Adrenal gland (tissue), 9 donors: ENCODE measurements at regions not wholly inside any gene's neighbourhood (a gene's known extent, or its start where the extent isn't known, plus 50 kb on each side); places are given as distances from the start of the nearest gene placed in this dataset.

Experiments
- DNase-seq, 7 donors: peaks; one replicate each; pipeline ENCODE4 v3.0.0-alpha.2; 2019 to 2020
- H3K27ac ChIP-seq, 5 donors: fragments of 200-600 bp; sonication (generic) in 4 of 5; 1 replicate in 3 of 5; 2 replicates in 2 of 5; pipeline versions ENCODE4 v1.5.1 to v1.8.0; 2016 to 2020; ENCODE audit warnings: mild to moderate bottlenecking in 1 of 5
- H3K27me3 ChIP-seq: fragments of 200-600 bp; 2 replicates; pipeline ENCODE4 v1.8.0; 2021
- H3K36me3 ChIP-seq, 2 donors: fragments of 200-600 bp; replicated peaks in 1 of 2; 1 replicate in 1 of 2; 2 replicates in 1 of 2; pipeline versions ENCODE4 v1.5.1 to v1.8.0; 2018 to 2022
- H3K4me1 ChIP-seq, 2 donors: fragments of 200-600 bp; replicated peaks in 1 of 2; 1 replicate in 1 of 2; 2 replicates in 1 of 2; pipeline versions ENCODE4 v1.5.1 to v1.8.0; 2018 to 2021
- H3K4me3 ChIP-seq, 4 donors: fragments of 200-600 bp; sonication (generic) in 3 of 4; one replicate each; pipeline ENCODE4 v1.5.1; 2016 to 2018
- H3K9me3 ChIP-seq, 3 donors: fragments of 200-600 bp; sonication (generic) in 1 of 3; replicated peaks in 1 of 3; 1 replicate in 2 of 3; 2 replicates in 1 of 3; pipeline versions ENCODE4 v1.5.1 to v1.8.0; 2016 to 2021
- CTCF ChIP-seq, 6 experiments: fragments of 450-650 bp in 4 of 6; fragments of 200-600 bp in 2 of 6; sonication (generic) in 1 of 6; IDR thresholded peaks; 1 replicate in 5 of 6; 2 replicates in 1 of 6; pipeline versions ENCODE4 v1.5.1 to v1.8.0; 2016 to 2021; ENCODE audit warnings: antibody characterized with exemption in 6 of 6, mild to moderate bottlenecking in 2 of 6, moderate library complexity in 1 of 6
- POLR2A ChIP-seq, 2 donors: fragments of 450-650 bp; IDR thresholded peaks; one replicate each; pipeline ENCODE4 v1.6.1; 2017; ENCODE audit warnings: antibody characterized with exemption in 2 of 2, mild to moderate bottlenecking in 2 of 2, moderate library complexity in 1 of 2
- WGBS, 4 donors: extraction: QIAGEN DNeasy Blood & Tissue Kit in 2 of 4; methylation state at CpG; one replicate each; pipeline versions ENCODE4 v1.1.5 to v1.1.7; 2013 to 2017; 5-methylcytosine and 5-hydroxymethylcytosine counted together
- intact Hi-C, 2 donors: fragments of 100-400 bp; cut with DNase I; formaldehyde crosslinking; loops; one replicate each; pipeline versions ENCODE4 v1.14.1 to v1.15.0; 2022 to 2023
- donor health status: healthy with polysubstance abuse.
- donor health status: Bipolar disorder and iron deficiency.
- donor health status: DM: yes; HTN: yes; CAD: no.
- donor health status: DM: no; HTN: no; CAD: no.
- donor health status: DM: no; HTN: no; CAD: no.

- H3K9me3 ChIP-seq = no peaks in the 10 kb centered on the region
- no peak for DNase-seq
- H3K4me3 ChIP-seq = no peak overlapping the region
- H3K27me3 ChIP-seq = no peaks in the 10 kb centered on the region
- TF ChIP-seq POLR2A (IDR thresholded peaks at IDR 0.05) (no peak), CTCF (IDR thresholded peaks at IDR 0.05) (no peak)
- intact Hi-C loops = no loop called here
- no peaks in the 10 kb centered on the region for H3K36me3 ChIP-seq
- 88 to 94% (median 91%) methylated on average over 4 of the region's 4 CpGs for WGBS, 4 donors
- H3K27ac ChIP-seq = no peak overlapping the region
- H3K4me1 ChIP-seq = no peaks in the 10 kb centered on the region
These were observed 89.6 kb downstream of the DDX1 start for GRCh38 chr2:15681089-15681885.

GRCh38 chr2:15682354-15682753 is 90.7 kb downstream of the DDX1 start:
- 86 to 94% (median 89%) methylated on average over 4 of the region's 4 CpGs for WGBS, 4 donors
- no peak overlapping the region for H3K4me3 ChIP-seq
- intact Hi-C loops = no loop called here
- H3K27me3 ChIP-seq = no peaks in the 10 kb centered on the region
- TF ChIP-seq POLR2A (IDR thresholded peaks at IDR 0.05) (no peak), CTCF (IDR thresholded peaks at IDR 0.05) (no peak)
- no peaks in the 10 kb centered on the region for H3K4me1 ChIP-seq
- H3K27ac ChIP-seq = no peak overlapping the region
- H3K36me3 ChIP-seq = no peaks in the 10 kb centered on the region
- DNase-seq = no peak
- no peaks in the 10 kb centered on the region for H3K9me3 ChIP-seq

GRCh38 chr2:15684161-15685039 is 92.7 kb downstream of the DDX1 start:
- TF ChIP-seq CTCF (IDR thresholded peaks at IDR 0.05) (no peak), POLR2A (IDR thresholded peaks at IDR 0.05) (no peak)
- H3K4me1 ChIP-seq = no peaks in the 10 kb centered on the region
- intact Hi-C loops = no loop called here
- WGBS, 4 donors = 82 to 93% (median 88%) methylated on average over 11 to 13 of the region's 13 CpGs
- no peaks in the 10 kb centered on the region for H3K9me3 ChIP-seq
- H3K27me3 ChIP-seq = no peaks in the 10 kb centered on the region
- H3K27ac ChIP-seq = no peak overlapping the region
- H3K4me3 ChIP-seq = no peak overlapping the region
- DNase-seq = no peak
- no peaks in the 10 kb centered on the region for H3K36me3 ChIP-seq

GRCh38 chr2:15685143-15685542 is 93.5 kb downstream of the DDX1 start:
- H3K9me3 ChIP-seq = no peaks in the 10 kb centered on the region
- intact Hi-C loops = no loop called here
- no peak for DNase-seq
- TF ChIP-seq CTCF (IDR thresholded peaks at IDR 0.05) (no peak), POLR2A (IDR thresholded peaks at IDR 0.05) (no peak)
- H3K4me3 ChIP-seq = no peak overlapping the region
- no peaks in the 10 kb centered on the region for H3K27me3 ChIP-seq
- H3K36me3 ChIP-seq = no peaks in the 10 kb centered on the region
- no peak overlapping the region for H3K27ac ChIP-seq
- no peaks in the 10 kb centered on the region for H3K4me1 ChIP-seq
- 78 to 91% (median 89%) methylated on average over 6 to 9 of the region's 9 CpGs for WGBS, 4 donors
